ENCODE measurements at regions not wholly inside any gene's neighbourhood (a gene's known extent, or its start where the extent isn't known, plus 50 kb on each side); places are given as distances from the start of the nearest gene placed in this dataset.
A peak's percentile ranks its signal among the peaks of the same experiment; 100 is the strongest.

GRCh38 chr7:130906575-130906974 lies 172.6 kb upstream of the KLF14 start:
- RAD21 ChIA-PET (ENCODE audit: low non-redundant PET in 1 of 2, low total read pairs in 2 of 2, uncharacterized antibody in 2 of 2, unreplicated experiment in 2 of 2), result no interaction called here
- no peak for DNase-seq (ENCODE audit: low read depth, low spot score)
- no peaks in the 10 kb centered on the region for H3K9me3 ChIP-seq (ENCODE audit: control insufficient read depth in 1 of 2, insufficient read depth in 1 of 2, low read depth in 1 of 2, low read length in 2 of 2)
- no peaks in the 10 kb centered on the region for H3K27me3 ChIP-seq (ENCODE audit: insufficient read depth, low read length)
- no peak overlapping the region for H2AFZ ChIP-seq (ENCODE audit: low read depth, low read length, poor library complexity, severe bottlenecking)
- peak overlapping the region; percentile 63 for H3K4me2 ChIP-seq (ENCODE audit: low read length)
- CTCF ChIA-PET, result interaction anchor here (0.8 kb wide), 1 partner anchor 10 kb away, joined by 3 read pairs; no protein-coding TSS in a partner anchor
- no peak for ATAC-seq
- POLR2A ChIA-PET, result interaction anchor here (1.4 to 14.3 kb wide), 2 partner anchors 11 to 13 kb away, joined by 3 to 227 read pairs; no protein-coding TSS in a partner anchor
- H3K9me2 ChIP-seq (ENCODE audit: insufficient read depth), result no peaks in the 10 kb centered on the region
- no peak for TF ChIP-seq TCF7L2 (IDR thresholded peaks at IDR 0.05; ENCODE audit: borderline replicate concordance, extremely low read depth, insufficient read depth, insufficient read length)
- no peak for TF ChIP-seq JUND (IDR thresholded peaks at IDR 0.05)
- TF ChIP-seq CEBPB (IDR thresholded peaks at IDR 0.05; ENCODE audit: low read depth), result no peak
- no peak for TF ChIP-seq ZFX (IDR thresholded peaks at IDR 0.05)
- TF ChIP-seq EZH2 (IDR thresholded peaks at IDR 0.05), result no peak
- TF ChIP-seq ZNF274 (IDR thresholded peaks at IDR 0.05; ENCODE audit: low read depth, low read length), result no peak
- TF ChIP-seq SRF (IDR thresholded peaks at IDR 0.05; ENCODE audit: low read depth), result no peak
- no peak for TF ChIP-seq EZH2phosphoT487 (IDR thresholded peaks at IDR 0.05; ENCODE audit: borderline replicate concordance)
- TF ChIP-seq REST (IDR thresholded peaks at IDR 0.05; ENCODE audit: low read depth), result no peak
- TF ChIP-seq POLR2AphosphoS5 (IDR thresholded peaks at IDR 0.05; ENCODE audit: low read depth, low read length), result no peak
- TF ChIP-seq SP1 (IDR thresholded peaks at IDR 0.05; ENCODE audit: low read depth), result no peak
- no peak for TF ChIP-seq ZBTB33 (IDR thresholded peaks at IDR 0.05; ENCODE audit: extremely low read depth, insufficient replicate concordance, low read length)
- BruUV-seq (replicated peaks), result no TSS peak
- H3K4me1 ChIP-seq (ENCODE audit: control insufficient read depth in 1 of 2, insufficient read depth in 2 of 2, low read length in 2 of 2), result peaks cover 95 to 99% of the 10 kb centered on the region in 2 experiments
- no peaks in the 10 kb centered on the region for H4K20me1 ChIP-seq (ENCODE audit: insufficient read depth)
- peaks cover 0 to 58% of the 10 kb centered on the region in 2 experiments; a peak in 2 of 4 replicates for H3K36me3 ChIP-seq (ENCODE audit: control insufficient read depth in 1 of 2, insufficient read depth in 2 of 2, low read length in 2 of 2)
- peaks cover 97% of the 10 kb centered on the region for H3K79me2 ChIP-seq (ENCODE audit: insufficient read depth, low read length)
- no peak overlapping the region for H3K4me3 ChIP-seq (replicated peaks in 1 of 2; ENCODE audit: low read depth in 1 of 2, low read length in 2 of 2)
- intact Hi-C loops (cut with micrococcal nuclease), result no loop called here
- H3K27ac ChIP-seq (ENCODE audit: low read depth, low read length), result peak overlapping the region; percentile 99
- peak overlapping the region; percentile 69 for H3K9ac ChIP-seq (ENCODE audit: low read length)
